Stimulated activated CD4-positive, alpha-beta T cell treated with anti-CD3 and anti-CD28 coated beads, Interleukin-2, amount 100 ng/mL, for 24 hours (primary cell): ENCODE measurements at regions not wholly inside any gene's neighbourhood (a gene's known extent, or its start where the extent isn't known, plus 50 kb on each side); places are given as distances from the start of the nearest gene placed in this dataset.
"Not testable (repeated sequence)": the region's sequence is repeated elsewhere in the genome, so short reads cannot be mapped to it uniquely, and the experiment has no call there.

Source experiments
- DNase-seq, 2 donors: peaks; one replicate each; pipeline ENCODE4 v3.0.0-alpha.2; 2020

- not testable (repeated sequence) for DNase-seq
Measured at GRCh38 chr10:47619300-47620012, 96.0 kb upstream of the AGAP9 start.

- not testable (repeated sequence) for DNase-seq
Measured at GRCh38 chr10:47609311-47609710, 85.9 kb upstream of the AGAP9 start.

GRCh38 chr10:47605791-47606773 lies 82.6 kb upstream of the AGAP9 start:
- not testable (repeated sequence) for DNase-seq

- not testable (repeated sequence) for DNase-seq
Measured at GRCh38 chr10:47600604-47601003, 77.2 kb upstream of the AGAP9 start.

GRCh38 chr10:47600127-47600526 lies 76.7 kb upstream of the AGAP9 start:
- DNase-seq = not testable (repeated sequence)

- not testable (repeated sequence) for DNase-seq
Measured at GRCh38 chr10:47599657-47600056, 76.2 kb upstream of the AGAP9 start.

GRCh38 chr10:47593805-47594204 lies 70.4 kb upstream of the AGAP9 start:
- not testable (repeated sequence) for DNase-seq

GRCh38 chr10:47593129-47593528 lies 69.7 kb upstream of the AGAP9 start:
- not testable (repeated sequence) for DNase-seq

GRCh38 chr10:47590956-47591355 lies 67.5 kb upstream of the AGAP9 start:
- DNase-seq = not testable (repeated sequence)

GRCh38 chr10:47590534-47590933 lies 67.1 kb upstream of the AGAP9 start:
- not testable (repeated sequence) for DNase-seq

GRCh38 chr10:47582051-47582450 lies 58.6 kb upstream of the AGAP9 start:
- DNase-seq = not testable (repeated sequence)

GRCh38 chr10:47580063-47580462 lies 56.6 kb upstream of the AGAP9 start:
- not testable (repeated sequence) for DNase-seq

- not testable (repeated sequence) for DNase-seq
Measured at GRCh38 chr10:47578547-47578946, 55.1 kb upstream of the AGAP9 start.
